KMS-11 (cell line): ENCODE measurements at regions not wholly inside any gene's neighbourhood (a gene's known extent, or its start where the extent isn't known, plus 50 kb on each side); places are given as distances from the start of the nearest gene placed in this dataset.

Experiments used
- H2AFZ ChIP-seq: fragments of 200-600 bp; sonication (generic); 2 replicates; pipeline ENCODE4 v1.6.1; 2016; ENCODE audit warnings: antibody characterized with exemption, mixed run types, low read depth
- H3K27ac ChIP-seq: fragments of 200-600 bp; sonication (generic); 2 replicates; pipeline ENCODE4 v1.6.1; 2016; ENCODE audit warnings: mild to moderate bottlenecking, mixed run types
- H3K27me3 ChIP-seq: fragments of 200-600 bp; sonication (generic); 2 replicates; pipeline ENCODE4 v1.6.1; 2017; ENCODE audit warnings: mild to moderate bottlenecking, low read depth, mixed run types, moderate library complexity; ENCODE audit not compliant: insufficient read depth
- H3K36me3 ChIP-seq: fragments of 200-600 bp; sonication (generic); 2 replicates; pipeline ENCODE4 v1.6.1; 2017; ENCODE audit warnings: mild to moderate bottlenecking, mixed run types; ENCODE audit not compliant: insufficient read depth
- H3K4me1 ChIP-seq: fragments of 200-600 bp; sonication (generic); 2 replicates; pipeline ENCODE4 v1.6.1; 2016; ENCODE audit warnings: mild to moderate bottlenecking, low read depth, mixed run types; ENCODE audit not compliant: poor library complexity, severe bottlenecking
- H3K4me2 ChIP-seq: fragments of 200-600 bp; sonication (generic); 2 replicates; pipeline ENCODE4 v1.7.0; 2016; ENCODE audit warnings: mild to moderate bottlenecking, mixed run types
- H3K4me3 ChIP-seq: fragments of 200-600 bp; sonication (generic); IDR thresholded peaks from 2 replicates; pipeline ENCODE4 v1.6.1; 2017; ENCODE audit warnings: low read depth, low read length, mixed read lengths; ENCODE audit not compliant: insufficient read depth
- H3K79me2 ChIP-seq: fragments of 200-600 bp; sonication (generic); 2 replicates; pipeline ENCODE4 v1.6.1; 2016; ENCODE audit warnings: low read depth, mixed run types; ENCODE audit not compliant: insufficient read depth
- H3K9ac ChIP-seq: fragments of 200-600 bp; sonication (generic); 2 replicates; pipeline ENCODE4 v1.6.1; 2016; ENCODE audit warnings: mild to moderate bottlenecking, mixed run types
- H4K20me1 ChIP-seq: fragments of 200-600 bp; sonication (generic); 2 replicates; pipeline ENCODE4 v1.6.1; 2016; ENCODE audit warnings: mild to moderate bottlenecking, mixed run types; ENCODE audit not compliant: insufficient read depth
- CTCF ChIP-seq: fragments of 200-600 bp; sonication (generic); conservative IDR thresholded peaks from 2 replicates; pipeline ENCODE4 v1.6.1; 2017; ENCODE audit warnings: low read depth, mild to moderate bottlenecking, antibody characterized with exemption, low read length, moderate library complexity, mixed read lengths

- H3K4me1 ChIP-seq: peaks cover 3% of the 10 kb centered on the region
- no peaks in the 10 kb centered on the region for H4K20me1 ChIP-seq
- no peaks in the 10 kb centered on the region for H3K79me2 ChIP-seq
- H3K9ac ChIP-seq: no peak overlapping the region
- no peak overlapping the region for H3K4me2 ChIP-seq
- H3K4me3 ChIP-seq: no peak overlapping the region
- no peaks in the 10 kb centered on the region for H3K27me3 ChIP-seq
- no peak overlapping the region for H3K27ac ChIP-seq
- H2AFZ ChIP-seq: no peak overlapping the region
- no peaks in the 10 kb centered on the region for H3K36me3 ChIP-seq
- TF ChIP-seq CTCF: no peak
Observed at GRCh38 chr1:184141361-184141880, 89.9 kb downstream of the TSEN15 start.

- H3K4me2 ChIP-seq: no peak overlapping the region
Observed at GRCh38 chr1:184143449-184143848, 91.9 kb downstream of the TSEN15 start.

GRCh38 chr1:184145083-184145482 lies 93.6 kb downstream of the TSEN15 start:
- H3K27me3 ChIP-seq: no peaks in the 10 kb centered on the region
- TF ChIP-seq CTCF: no peak
- no peak overlapping the region for H2AFZ ChIP-seq
- no peaks in the 10 kb centered on the region for H3K79me2 ChIP-seq
- H3K4me1 ChIP-seq: peaks cover 3% of the 10 kb centered on the region
- H4K20me1 ChIP-seq: no peaks in the 10 kb centered on the region
- no peak overlapping the region for H3K4me3 ChIP-seq
- no peak overlapping the region for H3K27ac ChIP-seq
- H3K4me2 ChIP-seq: no peak overlapping the region
- H3K9ac ChIP-seq: no peak overlapping the region
- no peaks in the 10 kb centered on the region for H3K36me3 ChIP-seq

More at GRCh38 chr1:184143449-184143848, 91.9 kb downstream of the TSEN15 start:
- peaks cover 3% of the 10 kb centered on the region for H3K4me1 ChIP-seq
- no peak overlapping the region for H2AFZ ChIP-seq
- H3K4me3 ChIP-seq: no peak overlapping the region
- TF ChIP-seq CTCF: no peak
- H3K27ac ChIP-seq: no peak overlapping the region
- no peak overlapping the region for H3K9ac ChIP-seq
- no peaks in the 10 kb centered on the region for H4K20me1 ChIP-seq
- H3K79me2 ChIP-seq: no peaks in the 10 kb centered on the region
- H3K36me3 ChIP-seq: no peaks in the 10 kb centered on the region
- H3K27me3 ChIP-seq: no peaks in the 10 kb centered on the region

- Histone ChIP-seq H3K4me3 (no peak overlapping the region), H3K27me3 (no peaks in the 10 kb centered on the region)
Observed at GRCh38 chr1:184146202-184146601, 94.7 kb downstream of the TSEN15 start.

More at GRCh38 chr1:184146202-184146601, 94.7 kb downstream of the TSEN15 start:
- H4K20me1 ChIP-seq: no peaks in the 10 kb centered on the region
- H2AFZ ChIP-seq: no peak overlapping the region
- no peak overlapping the region for H3K27ac ChIP-seq
- H3K36me3 ChIP-seq: no peaks in the 10 kb centered on the region
- H3K79me2 ChIP-seq: no peaks in the 10 kb centered on the region
- TF ChIP-seq CTCF: no peak
- no peak overlapping the region for H3K9ac ChIP-seq
- H3K4me1 ChIP-seq: peaks cover 3% of the 10 kb centered on the region
- no peak overlapping the region for H3K4me2 ChIP-seq
